K562 (cell line): ENCODE measurements at regions not wholly inside any gene's neighbourhood (a gene's known extent, or its start where the extent isn't known, plus 50 kb on each side); places are given as distances from the start of the nearest gene placed in this dataset.
"Not testable (repeated sequence)": the region's sequence is repeated elsewhere in the genome, so short reads cannot be mapped to it uniquely, and the experiment has no call there.

Source experiments
- BRCA1 ChIP-seq, 2 experiments: fragments of 450-650 bp in 1 of 2; sonication (generic) in 1 of 2; formaldehyde crosslinking in 1 of 2; IDR thresholded peaks; 2 replicates each; pipeline versions ENCODE4 v1.5.0 to v1.6.1; 2017 to 2020; ENCODE audit warnings: mild to moderate bottlenecking in 1 of 2, missing genetic modification reagents in 1 of 2
- ELF1 ChIP-seq: fragments of 200-800 bp; sonication (Bioruptor generic); IDR thresholded peaks from 2 replicates; pipeline ENCODE4 v1.6.1; 2016; ENCODE audit warnings: missing genetic modification characterization, missing compliant biosample characterization
- SETDB1 ChIP-seq: IDR thresholded peaks from one replicate; pipeline ENCODE4 v1.6.1; 2012; ENCODE audit warnings: low read length, control low read depth, inconsistent platforms
- TAF1 ChIP-seq: IDR thresholded peaks from 2 replicates; pipeline ENCODE4 v1.6.1; 2011; ENCODE audit warnings: mild to moderate bottlenecking, low read length, moderate library complexity; ENCODE audit not compliant: insufficient read depth, control insufficient read depth, severe bottlenecking; ENCODE audit errors: extremely low read depth
- ZNF3 ChIP-seq: fragments of 250-450 bp; sonication (Bioruptor Pico); IDR thresholded peaks from 2 replicates; pipeline ENCODE4 v1.5.0; 2021; ENCODE audit warnings: mild to moderate bottlenecking, moderate library complexity

DNA sequence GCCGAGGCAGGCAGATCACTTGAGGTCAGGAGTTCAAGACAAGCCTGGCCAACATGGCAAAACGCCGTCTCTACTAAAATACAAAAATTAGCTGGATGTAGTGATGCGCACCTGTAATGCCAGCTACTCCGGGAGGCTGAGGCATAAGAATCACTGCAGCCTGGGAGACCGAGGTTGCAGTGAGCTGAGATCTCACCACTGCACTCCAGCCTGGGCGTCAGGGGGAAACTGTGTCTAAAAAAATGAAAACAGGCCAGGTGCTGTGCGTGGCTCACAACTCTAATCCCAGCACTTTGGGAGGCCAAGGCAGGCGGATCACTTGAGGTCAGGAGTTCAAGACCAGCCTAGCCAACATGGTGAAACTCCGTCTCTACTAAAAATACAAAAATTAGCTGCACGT, 69.9 kb downstream of the C9orf50 start:
- not testable (repeated sequence) for TF ChIP-seq ELF1; TAF1; BRCA1 (IDR thresholded peaks at IDR 0.05); BRCA1 (CRISPR knock-in tag; IDR thresholded peaks at IDR 0.05); SETDB1; ZNF3
